Endothelial cell (in vitro differentiated cells): ENCODE measurements at regions not wholly inside any gene's neighbourhood (a gene's known extent, or its start where the extent isn't known, plus 50 kb on each side); places are given as distances from the start of the nearest gene placed in this dataset.

Experiments
- DNase-seq: peaks from one replicate; pipeline ENCODE4 v3.0.0; 2021; ENCODE audit warnings: low spot score
- H3K27ac Mint-ChIP-seq: one replicate; pipeline ENCODE4 v1.8.0; 2021; ENCODE audit warnings: mixed read lengths, inconsistent platforms; ENCODE audit not compliant: unreplicated experiment
- H3K27me3 Mint-ChIP-seq: one replicate; pipeline ENCODE4 v1.8.0; 2021; ENCODE audit warnings: mild to moderate bottlenecking, moderate library complexity, mixed read lengths, inconsistent platforms; ENCODE audit not compliant: unreplicated experiment
- H3K36me3 Mint-ChIP-seq: one replicate; pipeline ENCODE4 v1.8.0; 2021; ENCODE audit warnings: mild to moderate bottlenecking, low read depth, mixed read lengths, inconsistent platforms; ENCODE audit not compliant: unreplicated experiment
- H3K4me1 Mint-ChIP-seq: one replicate; pipeline ENCODE4 v1.8.0; 2021; ENCODE audit warnings: mild to moderate bottlenecking, mixed read lengths, inconsistent platforms; ENCODE audit not compliant: unreplicated experiment
- H3K4me3 Mint-ChIP-seq: one replicate; pipeline ENCODE4 v1.8.0; 2021; ENCODE audit warnings: mild to moderate bottlenecking, mixed read lengths, inconsistent platforms; ENCODE audit not compliant: unreplicated experiment
- H3K9me3 Mint-ChIP-seq: one replicate; pipeline ENCODE4 v1.8.0; 2021; ENCODE audit warnings: mixed read lengths, inconsistent platforms; ENCODE audit not compliant: unreplicated experiment
- TF ChIP-seq, protein P1 (sequence below): fragments of 200-600 bp; sonication (generic); IDR thresholded peaks from one replicate; pipeline ENCODE4 v1.5.0; 2021; ENCODE audit warnings: antibody characterized with exemption; ENCODE audit not compliant: unreplicated experiment

- Mint-ChIP-seq H3K4me3 (no peak overlapping the region), H3K9me3 (no peaks in the 10 kb centered on the region), H3K27me3 (no peaks in the 10 kb centered on the region), H3K27ac (no peak overlapping the region), H3K36me3 (no peaks in the 10 kb centered on the region), H3K4me1 (no peaks in the 10 kb centered on the region)
- TF ChIP-seq, protein P1, sequence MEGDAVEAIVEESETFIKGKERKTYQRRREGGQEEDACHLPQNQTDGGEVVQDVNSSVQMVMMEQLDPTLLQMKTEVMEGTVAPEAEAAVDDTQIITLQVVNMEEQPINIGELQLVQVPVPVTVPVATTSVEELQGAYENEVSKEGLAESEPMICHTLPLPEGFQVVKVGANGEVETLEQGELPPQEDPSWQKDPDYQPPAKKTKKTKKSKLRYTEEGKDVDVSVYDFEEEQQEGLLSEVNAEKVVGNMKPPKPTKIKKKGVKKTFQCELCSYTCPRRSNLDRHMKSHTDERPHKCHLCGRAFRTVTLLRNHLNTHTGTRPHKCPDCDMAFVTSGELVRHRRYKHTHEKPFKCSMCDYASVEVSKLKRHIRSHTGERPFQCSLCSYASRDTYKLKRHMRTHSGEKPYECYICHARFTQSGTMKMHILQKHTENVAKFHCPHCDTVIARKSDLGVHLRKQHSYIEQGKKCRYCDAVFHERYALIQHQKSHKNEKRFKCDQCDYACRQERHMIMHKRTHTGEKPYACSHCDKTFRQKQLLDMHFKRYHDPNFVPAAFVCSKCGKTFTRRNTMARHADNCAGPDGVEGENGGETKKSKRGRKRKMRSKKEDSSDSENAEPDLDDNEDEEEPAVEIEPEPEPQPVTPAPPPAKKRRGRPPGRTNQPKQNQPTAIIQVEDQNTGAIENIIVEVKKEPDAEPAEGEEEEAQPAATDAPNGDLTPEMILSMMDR, result no peak
- DNase-seq, result no peak
Measured at GRCh38 chr3:144426366-144426765, 454.7 kb downstream of the DIPK2A start.

DNA sequence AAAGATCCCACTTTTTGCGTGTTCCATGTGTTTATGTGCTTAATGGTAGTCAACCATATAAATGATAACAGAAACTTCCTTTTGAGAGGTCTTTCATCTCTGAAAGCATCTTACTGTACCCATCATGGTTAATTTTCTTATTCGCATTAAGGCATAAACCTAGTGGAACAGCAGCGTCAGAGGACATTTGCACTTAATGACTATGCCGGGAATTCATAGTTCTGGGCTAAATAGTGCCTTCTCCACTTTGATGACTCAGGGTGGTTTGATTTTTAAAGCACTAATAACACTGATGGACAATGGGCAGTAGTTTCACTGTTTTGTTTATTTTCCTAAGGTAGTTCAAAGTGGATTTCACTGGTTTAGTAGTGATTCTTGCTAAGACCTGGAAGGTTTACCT is 455.3 kb downstream of the DIPK2A start:
- Mint-ChIP-seq H3K9me3 (no peaks in the 10 kb centered on the region), H3K27me3 (no peaks in the 10 kb centered on the region), H3K27ac (no peak overlapping the region), H3K4me3 (no peak overlapping the region), H3K36me3 (no peaks in the 10 kb centered on the region), H3K4me1 (no peaks in the 10 kb centered on the region)
- TF ChIP-seq, protein P1, result no peak
- no peak for DNase-seq

GRCh38 chr3:144429719-144430121 is 458.1 kb downstream of the DIPK2A start:
- H3K27me3 Mint-ChIP-seq, result no peaks in the 10 kb centered on the region
- H3K9me3 Mint-ChIP-seq, result no peaks in the 10 kb centered on the region
- TF ChIP-seq, protein P1, result no peak
- DNase-seq, result no peak
- H3K36me3 Mint-ChIP-seq, result no peaks in the 10 kb centered on the region
- H3K4me1 Mint-ChIP-seq, result no peaks in the 10 kb centered on the region
- no peak overlapping the region for H3K4me3 Mint-ChIP-seq
- no peak overlapping the region for H3K27ac Mint-ChIP-seq

GRCh38 chr3:144431134-144431533 is 459.5 kb downstream of the DIPK2A start:
- Mint-ChIP-seq H3K27me3 (no peaks in the 10 kb centered on the region), H3K27ac (no peak overlapping the region), H3K36me3 (no peaks in the 10 kb centered on the region), H3K4me3 (no peak overlapping the region), H3K9me3 (no peaks in the 10 kb centered on the region), H3K4me1 (no peaks in the 10 kb centered on the region)
- TF ChIP-seq, protein P1, result no peak
- no peak for DNase-seq

GRCh38 chr3:144433006-144433405 is 461.4 kb downstream of the DIPK2A start:
- no peak for DNase-seq
- Mint-ChIP-seq H3K27ac (no peak overlapping the region), H3K4me1 (no peaks in the 10 kb centered on the region), H3K4me3 (no peak overlapping the region), H3K27me3 (no peaks in the 10 kb centered on the region), H3K36me3 (no peaks in the 10 kb centered on the region), H3K9me3 (no peaks in the 10 kb centered on the region)
- TF ChIP-seq, protein P1, result no peak
